Superior temporal gyrus (tissue), 1 donor: ENCODE measurements at regions not wholly inside any gene's neighbourhood (a gene's known extent, or its start where the extent isn't known, plus 50 kb on each side); places are given as distances from the start of the nearest gene placed in this dataset.

Experiments
- DNase-seq: peaks from one replicate; pipeline ENCODE4 v3.0.0-alpha.2; 2016; ENCODE audit errors: extremely low spot score

DNA sequence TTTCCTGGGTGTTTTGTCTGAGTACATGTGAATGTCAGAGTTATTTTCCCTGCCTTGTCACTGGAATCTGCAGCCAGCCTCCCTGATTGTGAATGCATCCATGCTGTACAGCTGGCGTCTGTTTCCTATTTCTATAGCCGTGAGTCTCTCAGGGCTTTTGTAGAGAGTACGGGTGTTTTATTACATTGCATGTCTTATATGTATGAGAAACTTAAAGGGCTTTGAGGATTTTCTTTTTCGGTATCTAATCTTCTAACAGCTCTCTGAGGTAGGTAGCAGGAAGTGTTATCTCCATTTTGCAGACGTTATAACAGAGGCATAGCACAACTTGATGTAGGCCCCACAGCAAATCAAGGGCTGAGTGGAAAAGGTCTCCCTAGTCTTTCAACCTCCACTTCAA, 272.9 kb downstream of the PRL start:
- no peak for DNase-seq

DNA sequence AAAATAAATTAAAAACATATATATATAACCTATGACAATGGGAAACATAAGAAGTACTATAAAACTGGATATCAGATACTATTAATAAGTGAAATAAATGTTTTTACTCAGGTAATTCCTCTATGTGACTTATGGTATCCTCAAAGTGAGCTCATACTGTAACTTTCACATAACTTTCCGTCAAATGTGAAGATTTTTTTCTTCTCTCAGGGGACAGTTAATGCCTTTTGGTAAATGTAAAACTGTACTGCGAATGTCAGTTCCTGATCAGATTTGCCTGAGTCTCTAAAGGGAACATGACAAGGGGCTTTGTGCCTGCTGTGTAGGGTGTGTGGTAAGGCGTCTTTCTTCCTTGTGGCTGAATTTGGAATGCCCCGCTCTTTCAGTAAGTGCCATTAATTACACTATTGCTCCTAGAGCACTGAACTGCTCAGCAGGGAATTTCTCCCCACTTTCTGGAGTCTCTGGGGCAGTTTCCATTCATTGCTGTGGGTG, 271.8 kb downstream of the PRL start:
- DNase-seq = no peak

DNA sequence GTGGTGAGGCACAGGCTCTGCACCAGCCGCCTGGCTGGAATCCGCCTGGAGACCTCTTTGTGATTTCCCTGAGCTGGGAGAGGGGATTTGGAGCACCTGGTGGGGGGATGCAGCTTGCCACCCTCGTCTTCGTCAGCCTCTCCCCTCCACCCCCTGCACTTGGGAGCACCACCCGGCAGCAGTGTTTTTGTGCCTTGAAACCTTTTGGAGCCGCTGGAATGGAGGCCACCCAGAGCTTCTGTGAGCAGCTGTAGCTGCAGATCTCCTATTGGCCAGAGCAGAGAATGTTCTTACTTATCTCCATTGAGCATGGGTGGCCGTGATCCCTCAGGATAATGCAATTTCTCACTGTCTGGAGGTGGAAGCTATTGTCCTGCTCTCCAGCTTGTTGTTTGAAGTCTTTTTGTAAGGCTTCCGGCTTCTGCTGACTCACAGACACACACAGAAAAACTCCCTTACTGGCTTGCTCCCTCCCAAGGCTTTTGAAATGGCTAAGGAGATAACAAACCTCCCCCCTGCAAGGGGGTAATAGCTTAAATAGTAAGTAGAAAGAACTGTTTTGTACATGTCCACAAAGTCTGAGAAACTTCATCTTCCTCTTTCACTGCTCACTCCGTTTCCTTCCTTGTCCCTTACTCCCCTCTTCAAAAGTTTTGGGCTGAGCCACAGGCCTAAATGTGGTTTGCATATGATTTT, 271.2 kb downstream of the PRL start:
- no peak for DNase-seq

DNA sequence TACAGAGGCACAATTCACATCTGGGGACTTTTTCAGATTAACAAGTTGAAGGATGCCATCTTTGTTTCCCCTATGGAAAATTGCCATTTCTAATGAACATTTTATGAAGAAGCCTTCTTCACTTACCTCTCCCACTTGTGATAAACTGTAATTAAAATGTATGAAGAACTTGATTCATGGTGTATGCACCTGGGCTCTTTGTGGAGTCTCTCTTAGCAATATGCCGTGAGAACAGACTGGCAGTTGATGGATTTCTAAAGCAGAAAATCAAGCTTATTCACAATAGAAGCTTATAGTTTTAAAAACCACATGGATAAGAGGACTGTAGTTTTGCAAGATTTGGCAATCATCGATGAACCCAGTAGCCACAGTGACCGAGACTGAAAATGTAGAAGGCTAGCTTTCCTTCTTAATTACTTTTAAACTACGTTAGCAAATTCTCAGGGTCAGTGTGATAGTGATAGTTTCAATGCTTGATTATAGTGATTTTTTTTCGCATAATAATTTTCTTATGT, 270.6 kb downstream of the PRL start:
- DNase-seq = no peak

DNA sequence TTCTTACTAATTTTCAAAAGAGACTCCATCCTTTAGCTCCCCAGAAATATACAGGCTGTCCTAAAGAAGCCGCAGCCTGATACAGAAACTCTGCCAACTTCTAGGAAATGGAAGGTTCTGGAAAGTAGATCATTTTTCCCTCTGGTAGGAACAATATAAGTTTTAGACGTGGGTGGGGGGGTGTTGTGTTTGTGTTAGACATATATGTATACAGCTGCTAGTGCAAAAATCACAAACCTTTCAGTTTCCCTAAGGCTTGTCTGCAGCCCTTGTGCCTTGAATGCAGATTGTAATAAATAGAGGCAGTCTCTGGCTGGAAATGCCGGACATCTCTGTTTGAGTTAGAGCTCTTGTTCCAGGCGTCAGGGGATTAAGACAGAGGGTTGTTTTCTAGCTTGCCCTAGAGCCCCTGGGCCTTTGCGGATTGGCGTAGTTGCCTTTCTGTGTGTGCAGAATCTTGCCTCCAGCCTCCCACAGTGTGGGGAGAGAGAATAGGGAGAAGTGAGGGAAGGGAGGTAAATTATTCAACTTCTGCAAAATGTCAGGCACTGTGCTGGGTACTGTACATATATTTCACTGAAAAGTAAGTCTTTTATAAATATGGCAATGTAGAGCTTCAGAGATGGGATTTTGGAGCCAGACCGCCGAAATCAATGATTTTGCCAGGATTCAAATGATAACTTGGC, 269.7 kb downstream of the PRL start:
- DNase-seq = no peak

DNA sequence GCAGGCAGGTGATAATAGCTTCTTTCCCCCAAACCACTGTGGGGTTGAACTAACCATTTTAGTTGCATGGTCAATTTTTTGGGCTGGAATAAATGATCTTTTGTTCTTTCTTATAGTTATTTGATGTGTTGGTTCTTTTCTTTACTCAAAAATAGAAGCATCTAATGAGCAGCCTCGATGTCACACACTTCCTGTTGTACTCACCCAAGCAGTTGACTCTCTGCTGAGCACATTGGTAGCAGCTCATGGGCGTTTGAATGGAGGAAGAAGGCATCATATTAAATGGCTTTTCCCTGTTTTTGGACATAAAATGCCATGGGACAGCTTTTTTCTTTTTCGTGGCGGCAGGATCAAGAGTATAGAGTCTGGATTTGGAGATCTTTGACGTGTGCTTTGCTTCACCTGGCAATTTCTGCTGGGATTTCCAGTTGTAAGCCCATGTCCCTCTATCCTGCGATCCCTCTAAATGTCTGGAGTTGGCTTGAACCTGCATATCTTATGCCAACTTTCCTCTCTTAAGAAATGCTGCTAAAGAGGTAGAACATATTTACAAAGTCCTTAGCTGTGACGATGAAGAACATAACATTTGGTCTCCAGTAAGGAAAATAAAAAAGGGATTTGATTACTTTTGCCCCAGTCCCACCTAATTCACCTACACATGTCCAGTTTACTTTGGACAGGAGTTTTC, 268.3 kb downstream of the PRL start:
- no peak for DNase-seq

DNA sequence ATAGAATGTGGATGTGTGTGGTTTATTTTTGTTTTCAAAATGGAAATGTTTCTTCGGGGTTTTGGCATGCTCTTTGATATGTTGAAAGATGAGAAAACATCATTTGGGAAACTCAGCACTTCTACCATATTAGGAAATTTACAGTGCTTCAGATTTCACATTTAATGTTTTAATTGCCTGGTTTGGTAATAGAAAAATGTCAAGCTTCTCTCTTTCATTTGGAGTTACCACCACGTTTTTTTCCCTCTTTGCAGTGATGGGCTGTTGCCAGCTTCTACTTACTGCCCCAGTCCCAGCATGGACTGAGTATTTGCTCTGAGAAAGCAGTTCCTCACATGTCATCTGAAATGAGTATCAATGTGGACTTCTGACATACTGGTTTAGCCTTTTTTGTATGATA, 267.7 kb downstream of the PRL start:
- DNase-seq = no peak

DNA sequence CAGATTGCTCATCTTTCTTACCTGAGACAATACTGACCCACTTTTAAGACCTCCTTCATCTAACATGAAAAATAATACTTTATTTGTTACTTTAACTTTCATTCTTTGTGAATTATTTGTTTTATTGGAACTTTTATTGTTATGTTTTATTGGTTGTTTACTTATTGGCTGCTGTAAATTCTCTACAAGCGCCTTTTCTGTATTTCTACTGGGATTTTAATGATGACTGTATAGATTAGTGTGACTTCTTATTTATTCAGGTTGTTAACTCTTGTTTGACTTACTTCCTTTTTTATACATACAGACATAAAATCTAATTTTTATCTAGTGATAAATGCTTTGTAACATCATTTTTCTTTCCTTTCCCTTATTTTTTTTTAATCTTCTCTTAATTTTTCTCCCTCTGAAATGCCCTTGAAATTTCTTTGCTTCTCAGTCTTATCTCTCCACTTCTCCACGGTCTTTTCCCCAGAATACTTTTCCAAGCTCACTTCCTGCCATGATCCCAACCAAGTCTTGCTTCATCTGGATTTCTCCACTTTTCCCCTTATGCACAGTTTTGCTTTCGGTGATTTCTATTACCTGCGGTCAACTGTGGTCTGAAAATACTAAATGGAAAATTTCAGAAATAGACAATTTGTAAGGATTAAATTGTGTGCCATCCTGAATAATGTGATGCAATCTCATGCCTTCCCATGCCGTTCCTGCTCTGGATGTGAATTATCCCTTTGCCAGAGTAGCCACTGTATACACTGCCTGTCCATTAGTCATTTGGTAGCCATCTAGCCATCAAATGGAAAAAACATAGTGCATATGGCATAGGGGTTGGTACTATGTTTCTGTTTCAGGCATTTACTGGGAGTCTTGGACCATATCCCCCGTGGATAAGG, 265.9 kb downstream of the PRL start:
- DNase-seq = no peak

DNA sequence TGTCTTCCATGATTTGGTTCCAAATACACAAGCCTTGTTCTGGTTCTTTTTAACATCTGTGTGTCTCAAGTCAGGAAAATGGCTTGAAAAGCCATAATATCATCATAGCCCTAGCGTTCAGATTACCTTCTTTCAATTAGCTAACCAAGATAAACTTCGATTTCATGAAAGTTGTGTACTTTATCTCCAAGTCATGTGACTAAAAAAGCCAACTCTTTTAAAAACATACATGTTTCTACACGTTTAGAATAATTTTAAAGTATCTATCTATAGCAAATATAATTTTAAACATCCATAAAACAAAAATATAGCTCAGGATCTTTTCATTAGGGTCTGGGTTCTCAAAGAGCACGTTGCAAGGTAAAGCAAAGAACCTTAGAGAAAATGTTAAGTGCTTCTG, 261.1 kb downstream of the PRL start:
- DNase-seq = no peak

DNA sequence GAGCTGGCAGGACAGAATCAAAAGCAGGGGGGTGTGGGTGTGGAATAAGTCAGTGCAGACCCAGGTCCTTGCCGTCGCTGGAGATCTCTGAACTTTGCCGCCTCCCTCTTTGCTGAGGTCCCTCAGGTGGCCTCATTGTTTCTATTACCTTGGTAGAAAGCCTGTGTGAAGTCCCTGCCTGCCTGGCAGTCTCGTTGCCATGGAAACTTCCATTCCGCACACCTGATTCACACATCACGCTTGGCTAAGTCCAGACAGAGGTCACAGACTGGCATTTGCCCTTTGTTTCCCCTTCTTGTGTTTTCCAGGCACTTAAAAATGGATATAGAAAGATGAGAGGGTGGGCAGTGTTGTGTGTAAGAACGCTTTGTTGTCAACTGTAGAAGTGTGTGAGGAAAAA, 260.6 kb downstream of the PRL start:
- DNase-seq = no peak

DNA sequence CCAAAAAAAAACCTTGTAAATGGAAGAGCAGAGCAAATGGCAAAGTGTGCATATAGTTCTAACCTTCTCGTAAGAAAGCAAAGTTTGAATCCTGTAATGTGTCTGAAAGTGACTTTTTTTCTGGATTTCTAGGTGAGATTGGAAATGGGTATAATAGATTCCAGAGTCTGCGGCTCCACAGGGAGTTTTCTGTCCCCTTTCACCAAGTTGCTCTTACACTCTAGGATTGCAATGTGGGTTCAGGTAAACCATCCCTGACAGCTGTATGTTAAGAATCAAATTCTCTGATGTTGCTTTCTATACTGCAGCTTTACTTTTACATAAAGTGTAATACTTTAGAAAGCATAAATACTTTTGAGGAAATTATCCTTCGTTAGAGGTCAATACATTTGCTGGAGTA, 260.1 kb downstream of the PRL start:
- no peak for DNase-seq

DNA sequence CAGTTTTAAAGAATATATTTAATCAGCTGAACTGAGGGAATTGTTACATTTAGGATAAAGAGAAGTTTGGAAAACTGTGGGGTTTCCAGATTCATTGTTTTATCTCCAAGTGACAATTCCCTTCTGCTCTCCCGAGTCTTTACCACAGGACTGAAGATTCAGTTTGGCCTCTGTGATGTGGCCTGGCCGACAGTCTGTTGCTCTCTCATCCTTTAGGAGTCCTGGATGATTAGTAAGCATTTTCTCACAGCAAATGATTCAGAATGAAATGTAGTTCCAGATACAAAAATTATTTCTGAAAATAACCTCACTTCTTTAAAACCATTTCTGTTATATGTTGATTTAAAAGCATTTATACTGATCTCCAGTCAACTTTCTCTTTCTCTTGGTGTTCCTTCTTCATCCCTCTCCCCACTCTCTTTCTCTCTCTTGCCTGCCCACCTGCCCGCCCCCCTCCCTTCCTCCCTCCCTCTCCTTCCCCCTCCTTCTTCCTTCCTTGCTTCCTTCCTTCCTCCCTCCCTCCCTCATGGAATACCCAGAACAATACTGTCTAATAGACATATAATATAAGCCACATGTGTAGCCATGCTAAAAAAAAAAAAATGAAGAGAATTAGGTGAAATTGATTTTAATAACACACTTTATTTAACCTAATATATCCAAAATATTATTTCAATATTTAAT, 254.9 kb downstream of the PRL start:
- no peak for DNase-seq

DNA sequence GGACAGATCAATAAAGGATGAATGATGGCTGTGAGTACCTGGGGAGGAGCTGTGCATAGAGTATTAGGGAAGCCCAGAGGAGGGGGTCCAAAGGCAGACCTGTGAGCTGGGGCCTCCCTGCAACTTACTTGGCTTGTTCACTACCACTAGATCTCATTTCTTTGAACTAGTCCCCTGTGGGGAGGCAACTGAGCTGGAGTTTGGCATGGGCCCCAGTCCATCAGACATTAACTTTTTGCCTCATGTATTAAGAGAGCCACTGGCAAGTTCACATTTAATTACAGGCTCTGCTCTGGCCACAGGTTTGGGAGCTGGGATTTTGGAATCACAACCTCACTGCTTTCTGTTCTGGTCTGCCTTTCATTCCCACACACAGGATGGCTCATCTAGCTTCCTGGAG, 254.1 kb downstream of the PRL start:
- DNase-seq = no peak

DNA sequence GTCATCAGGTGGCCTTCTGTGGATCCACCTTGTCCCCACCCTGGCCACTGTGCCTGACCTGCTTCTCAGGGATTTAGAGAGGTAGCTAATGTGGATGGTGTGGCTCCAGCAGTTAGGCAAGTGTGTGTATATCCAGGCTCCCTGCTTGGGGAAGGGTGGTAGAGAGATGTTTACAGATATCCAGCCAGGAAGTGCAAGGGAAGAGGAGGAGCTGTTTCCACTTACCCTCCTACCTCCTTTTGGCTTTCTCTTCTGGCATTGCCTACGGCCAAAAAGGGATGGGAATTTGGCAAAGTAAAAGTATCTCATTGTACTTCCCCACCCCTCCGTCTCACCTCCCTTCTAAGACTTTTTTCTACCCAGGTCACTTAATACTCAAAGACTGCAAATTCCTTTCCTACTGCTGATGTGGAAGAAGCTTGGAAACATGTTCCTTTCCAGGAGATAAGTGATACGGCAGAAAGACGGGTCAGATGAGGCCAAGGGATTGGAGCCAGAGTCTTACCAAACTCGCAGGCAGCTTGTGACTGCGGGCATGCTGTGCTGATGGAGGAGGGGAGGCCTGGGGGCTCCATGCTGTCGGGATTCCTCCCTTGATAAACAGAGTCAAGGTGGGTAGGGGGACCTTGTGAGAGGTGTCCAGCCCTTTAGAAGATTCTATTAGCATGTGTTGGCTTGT, 253.4 kb downstream of the PRL start:
- no peak for DNase-seq

DNA sequence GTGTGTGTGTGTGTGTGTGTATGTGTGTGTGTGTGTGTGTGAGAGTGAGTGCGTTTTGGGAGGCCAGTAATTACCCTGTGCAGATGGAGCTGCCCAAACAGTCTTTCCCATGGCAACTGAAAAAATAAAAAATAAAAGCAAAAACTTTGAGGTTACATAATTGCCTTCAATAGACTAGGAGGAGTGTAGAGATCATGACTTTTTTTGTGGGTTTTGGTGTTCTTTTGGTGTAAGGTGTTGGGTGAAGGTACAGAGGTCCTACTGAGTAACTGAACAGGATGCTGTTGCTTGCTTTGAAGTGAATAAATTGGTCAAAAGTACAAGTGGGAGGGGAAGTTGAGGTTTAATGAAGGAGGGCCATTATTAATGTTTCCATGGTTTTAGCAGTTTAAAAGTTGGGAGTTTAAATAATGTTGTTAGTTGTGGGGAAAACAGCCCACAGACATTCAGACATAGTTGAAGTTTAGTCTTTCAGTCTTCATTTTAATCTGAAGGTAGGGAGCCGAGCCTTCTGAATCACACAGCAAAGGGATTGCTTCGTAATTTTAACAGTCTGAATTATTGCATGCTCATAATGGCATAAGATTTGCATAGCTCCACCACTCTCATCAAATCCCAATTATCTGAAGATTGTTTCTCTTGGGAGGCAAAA, 251.4 kb downstream of the PRL start:
- DNase-seq = no peak

DNA sequence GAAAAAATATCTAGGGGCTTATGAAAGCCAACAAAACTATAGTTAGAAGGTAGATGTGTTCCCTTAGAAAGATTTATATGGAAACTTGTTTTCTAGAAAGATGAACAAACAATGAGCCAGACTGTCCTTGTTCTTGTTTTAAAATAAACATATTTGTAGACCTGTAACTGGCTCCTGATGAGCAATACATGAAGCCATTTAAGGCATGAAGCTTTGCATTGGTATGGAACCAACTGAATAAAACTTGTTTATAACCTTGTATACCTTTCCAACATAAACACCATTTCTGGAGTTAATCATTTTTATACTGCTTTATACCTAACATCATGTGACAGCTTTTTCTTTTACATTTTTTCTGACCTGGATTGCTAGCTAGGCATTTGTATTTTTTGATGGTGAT, 247.8 kb downstream of the PRL start:
- DNase-seq = no peak

DNA sequence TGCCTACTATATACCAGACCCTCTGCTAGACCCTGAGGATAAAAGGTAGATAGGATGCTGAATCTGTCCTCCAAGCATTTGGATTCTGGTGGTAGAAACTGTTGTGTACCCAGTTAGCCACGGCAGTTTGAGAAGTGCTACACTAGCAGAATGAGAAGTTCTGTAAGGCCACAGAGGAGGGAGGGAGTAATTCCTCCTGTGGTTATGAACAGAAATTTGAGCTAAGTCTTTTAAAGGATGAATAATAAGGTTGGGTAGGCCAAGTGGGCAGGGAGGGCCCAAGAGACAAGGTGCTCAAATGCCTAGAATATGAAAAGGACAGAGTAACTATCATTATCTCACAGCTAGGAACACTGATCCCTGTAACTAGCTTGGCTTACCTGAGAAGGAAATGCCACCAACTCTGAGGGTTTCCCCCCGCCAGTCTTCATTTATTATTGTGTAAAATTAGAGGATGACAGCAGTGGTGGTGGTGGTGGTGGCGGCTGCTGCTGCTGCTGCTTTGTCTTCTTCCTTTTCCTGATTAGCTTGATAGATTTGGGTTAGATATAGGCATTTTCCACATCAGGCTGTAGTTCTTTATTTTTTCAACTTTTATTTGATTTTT, 243.3 kb downstream of the PRL start:
- no peak for DNase-seq

DNA sequence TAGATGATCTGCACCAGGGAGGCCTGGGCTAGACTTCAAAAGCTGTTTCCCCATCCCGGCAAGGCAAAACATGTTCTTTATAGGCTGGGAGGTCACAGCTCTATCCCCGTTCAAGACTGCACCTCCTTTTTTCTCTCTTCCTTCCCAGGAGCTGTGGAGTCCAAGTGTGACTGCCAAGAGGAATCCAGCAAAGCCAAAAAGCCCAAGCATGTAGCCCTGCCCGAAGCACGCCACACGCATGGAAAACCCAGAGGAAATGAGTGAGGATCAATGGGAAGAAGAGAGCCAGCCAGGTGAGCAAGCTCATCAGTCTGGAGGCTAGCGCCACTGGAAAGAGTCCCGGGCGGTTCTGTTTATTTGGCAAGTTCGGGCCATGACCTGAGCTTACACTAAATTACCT, 240.4 kb downstream of the PRL start:
- no peak for DNase-seq

DNA sequence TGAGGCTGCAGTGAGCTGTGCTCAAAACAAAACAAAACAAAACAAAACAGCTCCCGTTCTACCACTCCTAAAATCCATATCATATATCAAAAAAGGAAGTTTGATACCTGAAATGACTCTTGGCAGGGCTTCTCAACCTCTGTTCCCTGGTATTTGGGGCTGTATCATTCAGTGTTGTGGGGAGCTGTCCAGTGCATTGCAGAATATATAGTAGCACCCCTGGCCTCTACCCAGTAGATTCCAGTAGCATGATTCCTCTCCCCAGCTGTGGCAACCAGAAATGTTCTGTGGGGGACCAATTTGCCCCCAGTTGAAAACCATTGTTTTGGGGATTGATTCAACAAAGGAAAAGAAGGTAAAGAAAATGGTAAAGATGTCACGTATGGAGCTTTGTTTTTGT, 238.9 kb downstream of the PRL start:
- DNase-seq = no peak

DNA sequence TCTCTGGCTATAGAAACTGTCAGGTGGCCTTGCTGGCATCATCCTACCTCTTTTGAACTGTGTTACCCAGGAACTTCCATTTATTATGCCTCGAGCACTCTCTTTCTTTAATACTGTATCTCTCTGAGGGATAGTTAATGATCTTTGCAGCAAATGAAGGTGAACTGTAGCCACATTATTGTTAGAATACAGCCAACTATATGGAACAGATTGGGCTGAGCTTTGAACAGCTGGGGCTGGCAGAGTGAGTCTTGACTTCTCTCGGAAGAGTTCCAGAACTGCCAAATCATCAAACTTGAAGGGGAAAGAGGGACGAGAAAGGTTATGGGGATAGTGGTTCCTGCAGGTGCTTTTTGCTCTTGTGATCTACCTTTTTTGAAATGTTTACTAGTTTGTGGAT, 237.7 kb downstream of the PRL start:
- no peak for DNase-seq
